Activated T-cell treated with anti-CD3 and anti-CD28 coated beads, Interleukin-2, amount 50 U/mL, for 72 hours (primary cell): ENCODE measurements at regions not wholly inside any gene's neighbourhood (a gene's known extent, or its start where the extent isn't known, plus 50 kb on each side); places are given as distances from the start of the nearest gene placed in this dataset.

Source experiments
- ATAC-seq, 2 donors: fragments of 150-1000 bp; cut with Tn5 transposase; replicated peaks in 1 of 2; 2 replicates each; pipeline ENCODE4 v1.10.0; 2021; ENCODE audit warnings: moderate library complexity in 2 of 2, mild to moderate bottlenecking in 1 of 2
- DNase-seq, 2 donors: peaks; one replicate each; pipeline ENCODE4 v3.0.0; 2021 to 2022; ENCODE audit warnings: mixed read lengths in 1 of 2
- H3K27ac Mint-ChIP-seq: one replicate; pipeline ENCODE4 v1.8.0; 2022; ENCODE audit warnings: mild to moderate bottlenecking, moderate library complexity, mixed read lengths
- H3K27me3 Mint-ChIP-seq: one replicate; pipeline ENCODE4 v1.8.0; 2022; ENCODE audit warnings: low read depth, mixed read lengths
- H3K36me3 Mint-ChIP-seq, 2 donors: one replicate each; pipeline ENCODE4 v1.8.0; 2022; ENCODE audit warnings: mixed read lengths in 2 of 2, mild to moderate bottlenecking in 1 of 2; ENCODE audit not compliant: insufficient read depth in 2 of 2
- H3K4me1 Mint-ChIP-seq: one replicate; pipeline ENCODE4 v1.8.0; 2022; ENCODE audit warnings: low read depth, mixed read lengths
- H3K4me3 Mint-ChIP-seq, 2 donors: one replicate each; pipeline ENCODE4 v1.8.0; 2022; ENCODE audit warnings: mild to moderate bottlenecking in 2 of 2, mixed read lengths in 2 of 2, moderate library complexity in 2 of 2
- H3K9me3 Mint-ChIP-seq, 2 donors: one replicate each; pipeline ENCODE4 v1.8.0; 2022; ENCODE audit warnings: mixed read lengths in 2 of 2

DNA sequence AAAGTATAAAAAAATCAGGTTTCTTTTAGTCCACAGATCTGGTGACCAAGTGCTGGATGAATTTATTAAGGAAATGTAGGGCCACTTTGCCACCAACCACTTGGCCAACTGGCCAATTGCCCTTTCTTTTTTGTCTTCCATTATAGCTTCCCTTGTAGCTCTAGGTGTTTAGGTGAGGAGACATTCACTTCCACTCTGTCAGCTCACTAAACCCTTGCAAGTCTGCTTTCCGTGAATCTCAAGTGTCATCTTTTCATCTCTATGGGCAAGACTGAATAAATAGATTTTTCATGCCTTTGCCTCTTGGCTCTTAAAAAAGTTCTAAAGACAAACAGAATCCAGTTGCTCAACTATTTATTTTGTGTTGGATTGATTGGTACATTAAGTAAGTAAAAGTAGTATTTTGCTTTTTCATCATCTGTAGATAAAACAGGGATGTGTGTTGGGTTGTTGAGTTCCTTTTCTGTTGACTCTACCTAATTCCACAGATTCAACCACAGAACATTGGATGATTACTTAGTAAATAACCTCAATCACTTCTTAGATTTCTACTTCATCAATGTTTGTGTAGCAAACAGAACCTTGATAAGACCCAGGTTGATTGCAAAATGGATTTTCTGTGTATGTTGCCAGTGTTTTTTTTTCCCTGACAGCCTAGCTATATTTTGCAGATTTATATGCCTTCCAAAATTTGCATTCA lies 68.1 kb upstream of the GRXCR1 start:
- H3K36me3 Mint-ChIP-seq = no peaks in the 10 kb centered on the region
- no peaks in the 10 kb centered on the region for H3K4me1 Mint-ChIP-seq
- no peak for ATAC-seq
- H3K9me3 Mint-ChIP-seq = no peaks in the 10 kb centered on the region
- H3K4me3 Mint-ChIP-seq = no peak overlapping the region
- peaks cover 8% of the 10 kb centered on the region for H3K27me3 Mint-ChIP-seq
- H3K27ac Mint-ChIP-seq = no peak overlapping the region
- DNase-seq = no peak

DNA sequence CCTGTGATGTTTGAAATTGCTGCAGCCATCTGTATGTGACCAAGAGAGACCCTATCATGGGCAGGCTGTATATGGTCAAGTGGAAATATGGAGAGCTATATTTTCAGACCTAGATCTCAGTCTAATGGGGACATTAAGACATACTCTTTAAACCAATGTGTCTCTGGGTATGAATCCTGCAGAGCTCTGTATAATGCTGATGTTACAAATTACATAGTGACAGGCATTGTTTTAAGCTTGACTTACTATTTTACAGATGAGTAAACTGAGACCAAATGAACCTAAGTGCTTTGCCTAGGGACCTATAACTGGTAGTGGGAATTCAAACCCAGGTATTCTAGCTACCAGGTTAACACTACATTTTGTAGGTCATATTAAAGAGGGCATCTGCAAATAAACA lies 71.3 kb upstream of the GRXCR1 start:
- DNase-seq (no peak), ATAC-seq (no peak)
- H3K36me3 Mint-ChIP-seq = no peaks in the 10 kb centered on the region
- H3K4me3 Mint-ChIP-seq = no peak overlapping the region
- no peaks in the 10 kb centered on the region for H3K9me3 Mint-ChIP-seq
- peaks cover 14% of the 10 kb centered on the region for H3K27me3 Mint-ChIP-seq
- H3K4me1 Mint-ChIP-seq = no peaks in the 10 kb centered on the region
- no peak overlapping the region for H3K27ac Mint-ChIP-seq

DNA sequence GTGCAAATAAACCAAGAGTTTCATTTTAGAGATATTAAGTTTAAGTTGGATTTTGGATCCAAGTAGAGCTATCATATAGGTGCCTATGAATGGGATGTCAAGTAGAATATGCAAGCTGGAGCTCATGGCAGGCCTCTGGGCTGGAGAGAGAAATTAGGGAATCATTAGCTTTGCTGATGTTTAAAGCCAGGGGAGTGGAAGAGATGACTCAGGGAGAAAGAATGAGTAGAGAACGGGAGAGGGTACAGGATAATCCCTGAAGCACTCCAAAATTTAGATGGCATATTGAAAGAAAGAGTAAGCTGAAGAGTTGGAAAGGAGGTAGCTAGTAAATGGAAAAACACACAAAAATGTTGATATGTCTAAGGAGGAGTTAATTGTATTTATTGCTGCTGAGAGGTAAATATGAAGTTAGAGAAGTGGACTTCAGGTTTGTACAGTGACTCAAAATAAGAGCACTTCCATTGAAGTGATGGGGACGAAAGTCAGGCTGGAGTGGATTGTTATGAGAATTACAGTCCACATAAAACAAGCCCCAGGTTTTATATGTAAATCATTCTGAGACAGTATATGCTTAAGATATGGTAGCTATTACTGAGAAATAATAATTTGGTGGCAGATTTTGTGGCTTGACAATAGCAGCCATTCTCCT lies 72.5 kb upstream of the GRXCR1 start:
- H3K4me1 Mint-ChIP-seq = no peaks in the 10 kb centered on the region
- H3K27me3 Mint-ChIP-seq = peaks cover 14% of the 10 kb centered on the region
- H3K4me3 Mint-ChIP-seq = no peak overlapping the region
- ATAC-seq = no peak
- no peak overlapping the region for H3K27ac Mint-ChIP-seq
- H3K9me3 Mint-ChIP-seq = no peaks in the 10 kb centered on the region
- no peaks in the 10 kb centered on the region for H3K36me3 Mint-ChIP-seq
- DNase-seq = no peak

DNA sequence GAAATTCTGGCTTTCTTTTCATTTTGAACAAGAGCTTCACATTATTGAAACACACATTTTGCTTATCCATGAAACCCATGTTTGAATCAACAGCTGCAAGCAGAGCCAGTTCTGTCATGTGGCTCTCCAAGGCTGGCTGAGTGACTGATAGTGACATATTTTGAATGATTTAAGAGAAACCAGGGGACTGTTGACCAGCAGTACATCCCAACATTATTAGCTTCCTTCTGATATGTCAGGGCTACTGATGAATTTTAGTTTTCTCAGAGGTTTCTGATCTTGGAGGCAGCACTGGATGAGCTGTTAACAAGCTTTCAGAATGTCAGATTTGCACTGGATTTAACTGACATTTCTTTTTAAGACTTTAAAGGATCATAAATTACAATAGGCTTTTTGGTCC lies 74.6 kb upstream of the GRXCR1 start:
- Mint-ChIP-seq H3K36me3 (no peaks in the 10 kb centered on the region), H3K9me3 (no peaks in the 10 kb centered on the region), H3K27ac (no peak overlapping the region), H3K4me1 (no peaks in the 10 kb centered on the region), H3K4me3 (no peak overlapping the region), H3K27me3 (peaks cover 14% of the 10 kb centered on the region)
- ATAC-seq (no peak), DNase-seq (no peak)

DNA sequence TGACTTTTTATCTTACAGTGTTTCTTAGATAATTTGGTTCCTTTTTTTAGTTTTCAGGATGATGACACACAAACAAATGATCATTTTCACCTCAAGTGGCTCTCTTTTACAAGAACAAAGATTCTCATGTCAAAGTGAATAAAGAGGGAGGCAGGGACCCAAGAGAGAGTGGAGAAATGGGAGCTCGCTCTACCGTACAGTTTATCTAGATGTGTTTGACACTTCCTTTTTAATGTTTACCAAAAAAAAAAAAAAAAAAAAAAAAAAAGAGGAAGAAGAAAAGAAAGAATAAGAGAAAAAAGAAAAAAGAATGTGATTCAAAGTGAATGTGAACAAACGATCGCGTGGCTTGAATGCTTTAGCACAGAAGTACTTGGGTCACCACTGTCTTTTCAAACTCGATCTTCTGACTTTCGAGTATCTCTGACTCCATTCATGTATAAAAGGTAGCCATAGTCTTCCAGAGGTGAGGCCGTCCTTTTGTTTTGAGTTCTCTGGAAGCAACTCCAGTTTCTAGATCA lies 75.6 kb upstream of the GRXCR1 start:
- Mint-ChIP-seq H3K9me3 (no peaks in the 10 kb centered on the region), H3K27ac (no peak overlapping the region), H3K4me3 (no peak overlapping the region), H3K4me1 (no peaks in the 10 kb centered on the region), H3K27me3 (peaks cover 14% of the 10 kb centered on the region), H3K36me3 (no peaks in the 10 kb centered on the region)
- DNase-seq (no peak), ATAC-seq (no peak)

DNA sequence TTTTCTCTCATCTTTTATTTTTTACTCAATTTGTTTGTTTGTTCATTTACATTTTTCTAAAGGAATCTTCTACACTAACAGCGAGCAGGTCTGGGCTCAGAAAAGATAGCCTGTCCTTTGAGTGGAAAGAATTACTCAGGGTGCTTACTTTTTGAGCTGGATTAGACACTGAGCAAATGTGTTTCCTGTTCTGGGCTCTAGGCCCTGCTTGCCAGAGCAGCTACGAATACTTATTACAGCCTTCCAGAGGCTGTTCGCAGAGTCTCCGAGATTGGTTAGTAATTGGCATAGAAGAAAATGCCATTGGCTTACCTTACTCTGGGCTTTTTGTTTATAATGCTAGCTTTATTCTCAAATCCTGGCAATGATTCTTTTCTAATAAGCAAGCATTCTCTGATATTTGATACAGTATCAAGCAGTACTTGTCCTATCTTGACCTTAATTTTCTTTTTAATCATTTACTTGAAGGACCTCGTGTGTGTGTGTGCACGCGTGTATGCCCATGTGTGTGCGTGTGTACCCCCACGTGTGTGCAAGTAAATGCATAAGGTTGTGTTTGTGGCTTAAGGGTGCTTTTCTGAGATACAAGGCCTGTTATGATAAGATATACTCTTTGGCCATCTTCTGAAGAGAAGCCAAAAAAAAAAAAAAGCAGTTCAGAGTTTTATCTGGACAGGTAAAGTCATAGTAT lies 76.2 kb upstream of the GRXCR1 start:
- no peaks in the 10 kb centered on the region for H3K36me3 Mint-ChIP-seq
- peaks cover 14% of the 10 kb centered on the region for H3K27me3 Mint-ChIP-seq
- DNase-seq (no peak), ATAC-seq (peak in 1 of 2 donors; percentile 26)
- no peak overlapping the region for H3K27ac Mint-ChIP-seq
- no peak overlapping the region for H3K4me3 Mint-ChIP-seq
- H3K4me1 Mint-ChIP-seq = no peaks in the 10 kb centered on the region
- H3K9me3 Mint-ChIP-seq = no peaks in the 10 kb centered on the region

DNA sequence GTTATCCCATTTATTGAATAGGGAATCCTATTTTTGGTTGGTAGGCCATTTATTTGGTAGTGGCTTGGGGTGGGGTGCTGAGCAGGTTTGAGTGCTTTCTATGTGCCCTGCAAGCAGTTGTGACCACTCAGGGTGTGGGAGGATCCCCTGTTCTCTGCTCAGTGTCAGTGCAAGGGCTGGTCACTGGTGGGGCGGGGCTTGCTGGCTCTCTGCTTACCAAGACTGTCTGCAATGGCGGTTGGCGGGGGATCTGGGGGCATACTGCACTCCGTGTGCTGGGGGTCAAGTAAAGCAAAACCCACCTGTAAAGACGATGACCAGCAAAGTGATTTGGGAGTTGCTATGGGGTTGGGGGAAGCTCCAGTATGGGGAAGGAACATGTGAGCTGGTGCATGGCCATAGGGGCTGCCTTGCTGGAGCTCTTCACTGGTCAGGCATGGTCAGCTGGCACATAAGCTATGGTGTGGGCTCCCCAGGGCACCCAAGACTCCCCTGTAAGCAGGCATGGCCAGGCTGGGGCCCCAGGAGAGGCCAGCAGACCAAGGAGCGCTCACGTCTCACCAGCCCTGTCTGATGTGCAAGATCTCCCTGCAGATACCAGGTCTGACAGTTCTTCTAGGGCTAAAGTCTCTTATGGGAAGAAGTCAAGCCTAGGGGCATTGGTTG lies 83.0 kb upstream of the GRXCR1 start:
- H3K27ac Mint-ChIP-seq = no peak overlapping the region
- H3K4me1 Mint-ChIP-seq = no peaks in the 10 kb centered on the region
- H3K4me3 Mint-ChIP-seq = no peak overlapping the region
- no peak for ATAC-seq
- DNase-seq = no peak
- no peaks in the 10 kb centered on the region for H3K9me3 Mint-ChIP-seq
- H3K36me3 Mint-ChIP-seq = no peaks in the 10 kb centered on the region
- H3K27me3 Mint-ChIP-seq = no peaks in the 10 kb centered on the region

DNA sequence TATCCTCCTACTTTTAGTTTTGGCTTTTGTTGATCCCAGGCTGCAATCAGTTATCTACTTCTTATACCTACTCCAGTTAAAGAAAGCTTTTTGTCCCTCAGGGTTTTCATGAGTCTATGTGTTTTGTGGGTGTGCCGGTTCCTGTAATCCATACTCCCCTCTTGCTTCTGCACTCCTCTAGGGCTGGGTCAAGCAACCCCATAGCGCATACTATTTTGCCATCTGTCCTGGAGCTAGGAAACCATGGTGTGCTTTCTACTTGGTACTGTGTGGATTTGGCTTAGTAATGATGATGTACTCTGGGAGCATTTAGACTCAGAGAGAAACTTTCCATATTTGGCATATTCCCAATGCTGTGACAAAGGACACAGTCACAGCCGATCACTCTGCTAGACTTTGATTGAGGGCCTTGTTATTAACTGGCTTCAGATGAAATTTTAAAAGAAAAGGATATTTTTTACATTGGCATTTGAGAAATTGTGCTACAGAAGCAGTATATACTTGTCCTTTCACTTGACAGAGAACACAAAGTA lies 86.1 kb upstream of the GRXCR1 start:
- H3K36me3 Mint-ChIP-seq = peaks cover 5 to 8% of the 10 kb centered on the region in 2 donors
- no peaks in the 10 kb centered on the region for H3K4me1 Mint-ChIP-seq
- peaks cover 2 to 6% of the 10 kb centered on the region in 2 donors for H3K9me3 Mint-ChIP-seq
- no peak for ATAC-seq
- no peak overlapping the region for H3K4me3 Mint-ChIP-seq
- H3K27me3 Mint-ChIP-seq = no peaks in the 10 kb centered on the region
- no peak overlapping the region for H3K27ac Mint-ChIP-seq
- no peak for DNase-seq

DNA sequence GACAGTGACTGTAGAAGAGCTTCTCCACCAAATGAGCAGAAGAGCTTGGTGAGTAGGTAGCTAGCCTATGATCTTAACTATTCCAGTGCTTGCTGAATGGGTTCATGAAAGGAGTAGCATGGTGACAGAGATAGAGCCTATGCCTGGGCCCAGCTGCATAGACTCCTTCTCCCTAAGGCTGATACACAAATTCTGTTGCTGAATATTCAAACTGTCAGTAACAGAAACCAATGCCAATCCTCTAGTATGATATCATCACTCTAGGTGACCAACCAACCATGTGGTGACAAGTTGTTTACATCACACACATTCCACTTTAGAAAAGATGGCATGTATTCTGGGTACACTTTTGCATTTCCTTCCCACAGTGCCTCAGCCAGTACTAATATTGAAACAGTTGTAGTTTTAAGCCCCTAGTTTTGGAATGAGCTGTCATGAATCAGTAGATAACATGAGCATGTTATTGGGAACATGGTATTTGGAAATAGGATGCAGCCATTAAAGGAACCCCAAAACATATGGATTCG lies 103.4 kb upstream of the GRXCR1 start:
- Mint-ChIP-seq H3K4me1 (peaks cover 16% of the 10 kb centered on the region), H3K27ac (peak overlapping the region; percentile 59), H3K36me3 (peaks cover 0 to 1% of the 10 kb centered on the region in 2 donors), H3K4me3 (no peak overlapping the region), H3K27me3 (no peaks in the 10 kb centered on the region), H3K9me3 (peaks cover 6% of the 10 kb centered on the region in 2 donors)
- ATAC-seq = peak; percentile 92 to 93
- peak in 1 of 2 donors; percentile 3 for DNase-seq

DNA sequence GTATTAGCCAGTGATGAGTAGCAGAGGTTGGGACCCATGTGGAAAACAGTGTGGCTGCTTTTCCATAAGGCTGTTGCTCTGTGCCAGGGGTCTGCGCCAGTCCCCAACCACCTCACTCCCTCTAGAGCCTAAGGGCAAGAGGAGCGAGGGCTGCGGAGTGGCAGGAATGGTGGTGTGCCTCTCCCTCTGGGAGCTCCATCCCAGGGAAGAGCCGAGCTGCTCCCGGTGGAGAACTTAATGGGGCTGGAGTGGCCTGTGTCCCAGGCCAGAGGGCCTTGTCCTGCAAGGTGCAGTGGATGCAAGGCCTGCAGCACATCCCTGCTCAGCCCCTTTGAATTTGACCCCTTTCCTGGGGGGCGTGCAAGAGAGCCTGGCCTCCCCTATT lies 105.4 kb upstream of the GRXCR1 start:
- no peaks in the 10 kb centered on the region for H3K27me3 Mint-ChIP-seq
- H3K4me3 Mint-ChIP-seq = no peak overlapping the region
- no peak overlapping the region for H3K27ac Mint-ChIP-seq
- ATAC-seq (no peak), DNase-seq (no peak)
- peaks cover 6 to 7% of the 10 kb centered on the region in 2 donors for H3K9me3 Mint-ChIP-seq
- H3K36me3 Mint-ChIP-seq = peaks cover 0 to 1% of the 10 kb centered on the region in 2 donors
- peaks cover 16% of the 10 kb centered on the region for H3K4me1 Mint-ChIP-seq

DNA sequence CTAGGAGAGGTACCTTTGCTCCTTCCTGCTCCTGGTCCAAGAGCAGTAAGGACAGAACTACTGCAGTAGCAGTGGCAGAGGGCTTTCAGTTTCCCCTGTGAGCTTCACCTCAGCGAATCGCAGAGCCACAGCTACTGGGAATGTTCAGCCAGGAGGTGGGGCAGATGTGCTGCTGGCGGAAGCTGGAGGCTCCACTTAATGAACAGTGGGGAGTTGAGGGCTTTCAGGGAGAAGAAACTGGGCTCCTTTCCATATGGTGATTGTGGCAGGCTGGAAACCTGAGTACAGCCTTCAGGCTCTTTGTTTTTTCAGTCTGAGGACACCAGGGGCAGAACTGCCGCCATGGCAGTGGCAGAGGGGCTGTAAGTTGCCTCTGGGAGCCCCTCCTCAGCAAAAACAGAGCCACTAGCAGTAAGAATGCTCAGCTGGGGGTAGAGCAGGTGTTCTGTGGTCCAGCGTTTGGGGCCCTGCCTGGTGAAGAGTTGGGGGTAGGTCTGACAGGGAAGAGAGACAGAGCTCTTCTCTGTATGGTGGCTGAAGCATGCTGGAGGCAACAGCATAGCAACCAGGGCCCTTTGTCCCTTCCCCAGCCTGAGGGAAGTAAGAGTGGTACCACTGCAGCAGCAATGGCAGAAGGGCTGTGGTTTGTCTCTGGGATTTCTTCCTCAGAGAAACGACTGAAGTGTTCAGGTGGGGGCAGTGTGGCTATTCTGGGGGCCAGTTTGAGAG lies 106.0 kb upstream of the GRXCR1 start:
- H3K9me3 Mint-ChIP-seq = peaks cover 2 to 7% of the 10 kb centered on the region in 2 donors
- no peak overlapping the region for H3K4me3 Mint-ChIP-seq
- peaks cover 0 to 1% of the 10 kb centered on the region in 2 donors for H3K36me3 Mint-ChIP-seq
- no peak overlapping the region for H3K27ac Mint-ChIP-seq
- H3K27me3 Mint-ChIP-seq = no peaks in the 10 kb centered on the region
- H3K4me1 Mint-ChIP-seq = peaks cover 16% of the 10 kb centered on the region
- no peak for ATAC-seq
- DNase-seq = no peak

DNA sequence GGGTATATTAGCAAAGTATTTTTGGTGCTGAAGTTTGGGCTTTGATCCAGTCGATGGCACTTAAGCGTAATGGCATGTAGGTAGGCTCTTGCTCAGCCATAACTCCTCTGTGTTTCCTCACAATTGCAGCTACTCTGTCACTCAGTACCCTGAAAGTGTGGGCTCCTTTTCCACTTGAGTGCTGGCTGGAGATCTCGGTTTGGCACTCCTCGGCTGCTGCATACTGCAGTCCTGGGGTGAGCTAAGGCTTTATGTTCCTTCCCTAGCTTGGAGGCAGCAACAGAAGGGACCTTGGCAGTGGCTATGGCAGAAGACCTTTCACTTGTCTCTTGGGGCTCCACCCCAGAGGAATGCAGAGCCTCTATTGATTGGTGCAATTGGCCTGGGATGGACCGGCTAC lies 106.7 kb upstream of the GRXCR1 start:
- no peak overlapping the region for H3K27ac Mint-ChIP-seq
- DNase-seq = no peak
- no peak overlapping the region for H3K4me3 Mint-ChIP-seq
- H3K9me3 Mint-ChIP-seq = peaks cover 2 to 7% of the 10 kb centered on the region in 2 donors
- ATAC-seq = no peak
- H3K36me3 Mint-ChIP-seq = peaks cover 0 to 1% of the 10 kb centered on the region in 2 donors
- H3K4me1 Mint-ChIP-seq = peaks cover 16% of the 10 kb centered on the region
- H3K27me3 Mint-ChIP-seq = no peaks in the 10 kb centered on the region
